GM18861 (cell line): ENCODE measurements at regions not wholly inside any gene's neighbourhood (a gene's known extent, or its start where the extent isn't known, plus 50 kb on each side); places are given as distances from the start of the nearest gene placed in this dataset.
"Not testable (repeated sequence)": the region's sequence is repeated elsewhere in the genome, so short reads cannot be mapped to it uniquely, and the experiment has no call there.

ENCODE experiments used
- ATAC-seq: cut with Tn5 transposase; IDR thresholded peaks from one replicate; pipeline ENCODE4 v1.9.1; 2021; ENCODE audit not compliant: unreplicated experiment

- ATAC-seq = no peak
Observed at GRCh38 chr2:144748443-144748842, 228.5 kb upstream of the ZEB2 start.

DNA sequence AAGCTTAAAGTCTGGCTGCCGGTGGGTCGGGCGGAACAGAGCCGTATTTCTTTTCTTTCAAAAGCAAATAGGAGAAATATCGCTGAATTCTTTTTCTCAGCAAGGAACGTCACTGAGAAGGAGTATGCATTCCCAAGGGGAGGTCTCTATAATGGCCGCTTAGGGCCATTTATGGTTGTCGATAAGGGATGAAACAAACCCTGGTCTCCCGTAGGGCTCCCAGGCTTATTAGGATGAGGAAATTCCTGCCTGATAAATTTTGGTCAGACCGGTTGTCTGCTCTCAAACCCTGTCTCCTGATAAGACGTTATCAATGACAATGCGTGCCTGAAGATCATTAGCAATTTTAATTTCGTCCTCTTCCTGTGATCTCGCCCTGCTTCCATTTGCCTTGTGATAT is 227.7 kb upstream of the ZEB2 start:
- ATAC-seq = no peak

- no peak for ATAC-seq
Observed at GRCh38 chr2:144745424-144745823, 225.5 kb upstream of the ZEB2 start.

DNA sequence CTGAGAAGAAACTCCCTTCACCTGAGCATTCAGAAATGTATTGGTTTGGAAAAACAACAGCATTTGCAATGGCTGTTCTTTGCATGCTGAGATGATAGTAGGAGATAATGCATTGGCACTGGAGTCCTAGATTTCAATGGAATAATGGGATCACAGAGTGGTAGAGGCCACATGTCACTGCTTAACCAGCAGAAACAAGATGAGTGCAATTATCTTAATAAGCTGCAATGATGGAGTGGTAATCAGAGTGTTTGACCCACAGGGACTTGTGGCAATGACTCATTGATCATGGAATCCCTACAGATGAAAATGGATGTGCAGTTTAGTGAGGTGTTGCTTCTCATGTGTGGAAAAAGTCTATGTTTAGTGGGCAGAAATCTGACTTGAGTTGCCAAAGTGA is 218.8 kb upstream of the ZEB2 start:
- no peak for ATAC-seq

DNA sequence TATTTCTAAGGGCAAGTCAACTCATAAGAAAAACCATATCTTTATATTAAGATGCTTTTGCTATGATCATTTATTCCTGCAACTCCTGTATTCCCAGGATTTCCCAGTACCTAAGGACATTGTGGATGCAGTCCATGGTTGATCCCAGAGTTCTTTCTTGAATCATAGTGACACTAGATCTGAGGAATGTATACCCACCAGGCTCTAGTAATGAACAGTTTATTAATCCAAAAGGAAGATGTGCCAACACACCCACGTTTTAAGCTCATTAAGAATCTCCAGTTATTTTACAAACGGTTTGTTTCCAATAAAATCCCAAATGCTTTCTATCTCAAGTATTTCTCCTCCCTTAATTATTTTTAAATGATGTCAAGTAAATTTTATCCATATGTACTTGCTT is 210.8 kb upstream of the ZEB2 start:
- ATAC-seq = no peak

- ATAC-seq = not testable (repeated sequence)
Observed at GRCh38 chr2:144724460-144724859, 204.5 kb upstream of the ZEB2 start.

GRCh38 chr2:144718376-144718775 is 198.5 kb upstream of the ZEB2 start:
- ATAC-seq = no peak

- ATAC-seq = no peak
Observed at GRCh38 chr2:144715992-144716391, 196.1 kb upstream of the ZEB2 start.

GRCh38 chr2:144713410-144713809 is 193.5 kb upstream of the ZEB2 start:
- no peak for ATAC-seq

DNA sequence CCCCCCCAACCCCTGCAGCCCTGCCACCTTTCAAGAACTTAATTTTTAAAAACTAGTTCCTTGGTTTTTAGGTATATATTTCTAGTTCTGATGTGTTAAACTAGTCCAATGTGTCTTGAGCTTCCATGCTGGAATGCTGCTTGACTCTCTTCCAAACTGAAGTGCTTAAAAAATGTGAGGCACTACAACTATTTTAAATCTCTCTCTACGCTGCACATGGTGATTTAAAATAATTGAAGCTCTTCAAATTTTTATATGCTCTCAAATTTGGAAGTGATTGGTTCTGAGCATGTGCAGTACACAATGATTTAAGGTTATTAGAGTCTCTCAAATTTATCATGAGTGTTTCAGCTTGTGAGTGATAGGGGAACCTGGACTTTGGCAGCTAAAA is 192.6 kb upstream of the ZEB2 start:
- no peak for ATAC-seq

DNA sequence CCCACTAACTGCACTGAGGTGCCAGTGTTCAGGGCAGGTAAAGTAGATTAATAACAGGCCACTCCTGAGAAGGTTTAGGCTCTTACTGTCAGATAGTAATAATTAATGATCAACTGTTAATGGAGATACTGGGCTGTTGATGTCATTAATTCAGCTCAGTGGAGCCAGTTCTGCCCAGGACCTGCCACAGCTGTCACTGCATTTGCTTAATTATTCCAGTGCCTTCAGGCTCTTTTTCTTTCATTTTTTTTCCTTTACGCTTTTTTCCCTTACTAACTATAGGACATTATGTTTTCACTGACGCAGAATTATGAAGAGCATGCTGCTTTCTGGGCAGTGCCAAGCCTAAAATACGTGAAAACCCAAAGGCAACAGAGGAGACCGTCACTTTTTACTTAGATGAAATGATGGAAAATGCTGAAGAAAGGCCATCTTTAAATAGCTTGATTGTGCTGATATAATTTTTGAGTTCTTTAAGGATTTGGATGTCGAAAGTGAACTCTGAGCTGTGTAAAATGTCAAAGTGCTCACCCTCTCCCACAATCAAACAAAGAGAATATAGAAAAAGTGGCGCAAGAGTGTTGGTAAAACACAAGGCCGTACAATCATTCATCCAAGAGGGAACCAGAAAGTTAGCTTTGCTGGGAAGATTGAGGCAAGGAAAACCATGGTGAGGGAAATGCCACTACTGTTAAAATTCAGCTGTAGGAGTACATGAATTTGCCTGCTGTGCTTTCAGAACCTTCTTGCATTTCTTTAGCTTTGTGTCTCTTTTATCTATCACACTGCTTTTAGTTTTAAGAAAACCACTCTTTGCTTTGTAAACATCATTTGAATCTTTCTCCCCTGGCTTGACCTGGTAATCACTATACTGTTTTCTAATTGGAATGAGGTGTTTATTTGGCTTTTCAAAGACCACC is 192.0 kb upstream of the ZEB2 start:
- ATAC-seq = no peak

DNA sequence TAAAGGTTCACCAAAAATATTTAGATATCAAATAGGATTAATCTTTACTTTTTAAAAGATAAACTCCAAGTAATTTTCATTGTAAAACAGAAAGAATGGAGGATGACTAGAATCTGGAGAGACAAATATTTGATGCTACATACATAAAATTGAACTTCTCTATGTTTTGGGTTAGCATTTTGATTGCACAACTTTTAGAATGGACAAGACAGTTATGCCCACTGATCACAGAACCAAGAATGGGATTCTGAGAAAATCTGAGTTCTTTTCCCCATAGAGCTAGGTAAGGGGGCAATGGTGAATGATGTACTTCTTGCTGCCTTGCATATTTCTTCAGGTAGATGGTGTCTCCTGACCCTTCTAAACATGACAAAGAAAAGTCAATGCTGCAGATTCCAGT is 191.2 kb upstream of the ZEB2 start:
- no peak for ATAC-seq

- no peak for ATAC-seq
Observed at GRCh38 chr2:144708626-144709025, 188.7 kb upstream of the ZEB2 start.

DNA sequence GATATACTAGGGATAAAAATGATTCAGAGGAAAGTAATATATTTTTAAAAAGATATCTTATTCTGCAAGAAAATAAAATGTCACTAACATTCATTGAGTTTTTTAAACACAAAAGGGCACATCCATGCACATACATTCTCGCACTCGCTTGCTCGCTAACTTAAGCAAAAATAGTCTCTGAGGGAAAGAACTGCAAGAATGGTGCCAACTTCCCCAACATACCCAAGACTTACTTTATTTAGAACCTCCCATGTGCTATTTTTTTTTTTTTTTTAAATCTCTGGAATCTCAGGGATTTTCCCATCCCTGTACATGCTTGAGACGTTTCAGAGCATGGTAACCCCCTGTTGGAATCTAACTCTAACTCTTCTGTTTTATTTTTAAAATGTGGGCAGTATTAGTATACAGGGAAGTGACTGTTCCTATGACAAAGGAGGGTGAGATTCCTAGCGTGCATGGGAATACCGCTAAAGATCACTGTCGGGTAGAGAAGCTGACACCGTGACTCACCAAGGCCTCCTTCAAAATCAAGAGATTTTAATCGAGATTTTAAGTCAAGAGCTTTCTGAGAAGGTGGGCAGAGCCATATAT is 187.9 kb upstream of the ZEB2 start:
- ATAC-seq = no peak

GRCh38 chr2:144706647-144707046 is 186.7 kb upstream of the ZEB2 start:
- ATAC-seq = no peak

- ATAC-seq = no peak
Observed at GRCh38 chr2:144705328-144706245, 185.7 kb upstream of the ZEB2 start.

DNA sequence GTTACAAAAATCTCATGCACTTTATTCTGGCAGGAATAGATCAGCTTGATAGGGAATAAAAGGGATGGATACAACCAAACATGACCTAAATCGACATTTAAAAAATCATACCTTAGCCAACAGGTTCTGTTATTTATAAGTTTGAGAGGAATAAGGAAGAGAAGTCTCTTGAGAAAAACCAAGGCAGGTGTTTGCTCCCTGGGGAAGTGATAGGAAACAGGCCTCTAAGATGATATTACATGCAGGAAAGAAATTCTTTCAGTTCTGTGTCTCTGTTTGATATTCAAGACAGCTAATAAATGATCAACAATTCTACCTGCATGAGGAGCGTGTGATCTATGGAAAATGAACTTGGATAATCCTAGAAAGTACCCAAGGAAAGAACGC is 184.8 kb upstream of the ZEB2 start:
- ATAC-seq = no peak

GRCh38 chr2:144703852-144704708 is 184.2 kb upstream of the ZEB2 start:
- no peak for ATAC-seq

DNA sequence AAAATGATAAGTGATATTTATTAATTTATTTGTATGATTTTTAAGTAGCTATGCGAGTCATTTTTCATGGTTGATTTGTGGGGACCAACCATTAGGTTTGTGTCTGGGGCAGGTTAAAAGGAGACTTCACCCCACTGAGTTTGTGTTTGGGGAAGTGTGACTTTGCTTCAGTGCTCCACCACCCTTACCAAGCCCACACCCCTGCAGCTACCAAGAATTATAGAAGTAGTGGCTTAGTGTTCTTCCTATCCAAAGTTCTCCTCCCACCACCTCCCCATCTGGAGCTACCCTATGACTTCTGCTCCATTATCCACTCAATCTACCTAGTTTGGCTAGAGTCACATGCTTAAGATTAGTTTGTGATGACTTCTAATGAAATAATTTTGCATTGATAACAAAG is 182.1 kb upstream of the ZEB2 start:
- no peak for ATAC-seq

DNA sequence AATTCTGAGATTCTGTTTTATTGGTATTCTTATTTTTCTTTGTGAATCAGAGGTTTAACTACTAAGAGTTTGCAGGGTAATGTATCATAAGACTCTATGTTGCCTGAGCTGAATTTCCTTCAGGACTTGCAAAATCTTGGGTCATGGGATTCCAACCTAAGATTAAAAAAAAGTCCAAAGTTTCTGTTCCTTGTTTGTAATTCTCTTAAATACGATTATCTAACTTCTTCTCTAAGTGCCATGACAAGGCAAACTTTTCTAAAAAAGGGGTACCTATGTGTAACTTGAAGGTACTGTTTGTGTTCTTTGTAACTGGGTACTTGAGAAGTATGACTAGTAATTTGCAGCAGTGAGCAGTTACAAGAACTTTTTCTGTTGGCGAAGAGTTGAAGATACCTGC is 181.3 kb upstream of the ZEB2 start:
- ATAC-seq = no peak

GRCh38 chr2:144698156-144698555 is 178.2 kb upstream of the ZEB2 start:
- no peak for ATAC-seq
